ENCODE measurements at regions not wholly inside any gene's neighbourhood (a gene's known extent, or its start where the extent isn't known, plus 50 kb on each side); places are given as distances from the start of the nearest gene placed in this dataset.

GRCh38 chr2:144082327-144082726 is 437.6 kb downstream of the ZEB2 start:
- no peak overlapping the region for H3K4me3 ChIP-seq (ENCODE audit: low read depth, low read length)
- CTCF ChIA-PET, result interaction anchor here (0.6 kb wide), 1 partner anchor 1104 kb away, joined by 3 read pairs; no protein-coding TSS in a partner anchor
- H3K4me1 ChIP-seq (ENCODE audit: control insufficient read depth, insufficient read depth, low read length), result peaks cover 8% of the 10 kb centered on the region
- no peaks in the 10 kb centered on the region for H3K36me3 ChIP-seq (ENCODE audit: control insufficient read depth in 2 of 2, insufficient read depth in 1 of 2, low read length in 2 of 2)
- H3K9me3 ChIP-seq (ENCODE audit: control insufficient read depth, insufficient read depth, low read depth, low read length), result no peaks in the 10 kb centered on the region
- POLR2A ChIA-PET, result no interaction called here
- H3K27ac ChIP-seq (ENCODE audit: extremely low read depth, low read depth, low read length), result no peak overlapping the region
- TF ChIP-seq ZNF16 (tag by site-specific recombination; IDR thresholded peaks at IDR 0.05; ENCODE audit: low read depth) (no peak), ZNF37A (tag by site-specific recombination; IDR thresholded peaks at IDR 0.05) (no peak), ZNF623 (tag by site-specific recombination; IDR thresholded peaks at IDR 0.05) (no peak), ZFP69B (tag by site-specific recombination; IDR thresholded peaks at IDR 0.05) (no peak), GFI1B (tag by site-specific recombination; IDR thresholded peaks at IDR 0.05) (no peak), ZNF610 (tag by site-specific recombination; IDR thresholded peaks at IDR 0.05; ENCODE audit: borderline replicate concordance) (no peak), TCF7L2 (IDR thresholded peaks at IDR 0.05; ENCODE audit: borderline replicate concordance, low read depth, low read length) (no peak), ZNF184 (tag by site-specific recombination; IDR thresholded peaks at IDR 0.05) (no peak), YY1 (tag by site-specific recombination; IDR thresholded peaks at IDR 0.05) (no peak), ZNF155 (tag by site-specific recombination; IDR thresholded peaks at IDR 0.05) (no peak)

GRCh38 chr2:144081272-144081671 is 438.6 kb downstream of the ZEB2 start:
- CTCF ChIA-PET, result no interaction called here
- Histone ChIP-seq H3K36me3 (ENCODE audit: control insufficient read depth in 2 of 2, insufficient read depth in 1 of 2, low read length in 2 of 2) (no peaks in the 10 kb centered on the region), H3K4me3 (ENCODE audit: low read depth, low read length) (no peak overlapping the region), H3K27ac (ENCODE audit: extremely low read depth, low read depth, low read length) (no peak overlapping the region), H3K9me3 (ENCODE audit: control insufficient read depth, insufficient read depth, low read depth, low read length) (no peaks in the 10 kb centered on the region), H3K4me1 (ENCODE audit: control insufficient read depth, insufficient read depth, low read length) (peaks cover 8% of the 10 kb centered on the region)
- POLR2A ChIA-PET, result no interaction called here
- TF ChIP-seq ZNF274 (IDR thresholded peaks at IDR 0.05; ENCODE audit: low read length) (no peak), ZNF274 (tag by site-specific recombination; IDR thresholded peaks at IDR 0.05; ENCODE audit: borderline replicate concordance) (no peak), ZNF121 (tag by site-specific recombination; IDR thresholded peaks at IDR 0.05) (no peak), PRDM2 (tag by site-specific recombination; IDR thresholded peaks at IDR 0.05; ENCODE audit: borderline replicate concordance) (no peak), ZNF707 (tag by site-specific recombination; IDR thresholded peaks at IDR 0.05) (no peak), ZNF354C (tag by site-specific recombination; IDR thresholded peaks at IDR 0.05; ENCODE audit: borderline replicate concordance, low read depth) (no peak), PRDM1 (tag by site-specific recombination; IDR thresholded peaks at IDR 0.05) (0 out of 2 replicates have a peak, but pooled peaks have one; percentile 18), ZNF837 (tag by site-specific recombination; IDR thresholded peaks at IDR 0.05) (no peak)

- Histone ChIP-seq H3K9me3 (ENCODE audit: control insufficient read depth, insufficient read depth, low read depth, low read length) (no peaks in the 10 kb centered on the region), H3K27ac (ENCODE audit: extremely low read depth, low read depth, low read length) (no peak overlapping the region), H3K36me3 (ENCODE audit: control insufficient read depth in 2 of 2, insufficient read depth in 1 of 2, low read length in 2 of 2) (no peaks in the 10 kb centered on the region), H3K4me1 (ENCODE audit: control insufficient read depth, insufficient read depth, low read length) (peaks cover 8% of the 10 kb centered on the region), H3K4me3 (ENCODE audit: low read depth, low read length) (no peak overlapping the region)
- ChIA-PET CTCF (no interaction called here), POLR2A (no interaction called here)
- TF ChIP-seq SP2 (tag by site-specific recombination; IDR thresholded peaks at IDR 0.05), result no peak
- no peak for TF ChIP-seq ZNF48 (tag by site-specific recombination; IDR thresholded peaks at IDR 0.05)
- TF ChIP-seq ZNF433 (tag by site-specific recombination; IDR thresholded peaks at IDR 0.05; ENCODE audit: low read depth), result no peak
- no peak for TF ChIP-seq ZNF423 (tag by site-specific recombination; IDR thresholded peaks at IDR 0.05)
- TF ChIP-seq ZNF223 (tag by site-specific recombination; IDR thresholded peaks at IDR 0.05), result no peak
- TF ChIP-seq ZNF404 (tag by site-specific recombination; IDR thresholded peaks at IDR 0.05), result no peak
- peak; percentile 77; the same call in 1 of the 2 replicates for TF ChIP-seq ATF2 (tag by site-specific recombination; IDR thresholded peaks at IDR 0.05; ENCODE audit: low read depth)
- TF ChIP-seq ZNF37A (tag by site-specific recombination; IDR thresholded peaks at IDR 0.05), result no peak
- no peak for TF ChIP-seq ZNF558 (tag by site-specific recombination; IDR thresholded peaks at IDR 0.05)
- TF ChIP-seq SCRT2 (tag by site-specific recombination; IDR thresholded peaks at IDR 0.05), result 0 out of 2 replicates have a peak, but pooled peaks have one; percentile 34
Observed at GRCh38 chr2:144079803-144080202, 440.1 kb downstream of the ZEB2 start.
